GM18909 (cell line): ENCODE measurements at regions not wholly inside any gene's neighbourhood (a gene's known extent, or its start where the extent isn't known, plus 50 kb on each side); places are given as distances from the start of the nearest gene placed in this dataset.

ENCODE experiments used
- ATAC-seq: cut with Tn5 transposase; IDR thresholded peaks from one replicate; pipeline ENCODE4 v1.9.1; 2021; ENCODE audit warnings: mild to moderate bottlenecking; ENCODE audit not compliant: unreplicated experiment, poor library complexity

DNA sequence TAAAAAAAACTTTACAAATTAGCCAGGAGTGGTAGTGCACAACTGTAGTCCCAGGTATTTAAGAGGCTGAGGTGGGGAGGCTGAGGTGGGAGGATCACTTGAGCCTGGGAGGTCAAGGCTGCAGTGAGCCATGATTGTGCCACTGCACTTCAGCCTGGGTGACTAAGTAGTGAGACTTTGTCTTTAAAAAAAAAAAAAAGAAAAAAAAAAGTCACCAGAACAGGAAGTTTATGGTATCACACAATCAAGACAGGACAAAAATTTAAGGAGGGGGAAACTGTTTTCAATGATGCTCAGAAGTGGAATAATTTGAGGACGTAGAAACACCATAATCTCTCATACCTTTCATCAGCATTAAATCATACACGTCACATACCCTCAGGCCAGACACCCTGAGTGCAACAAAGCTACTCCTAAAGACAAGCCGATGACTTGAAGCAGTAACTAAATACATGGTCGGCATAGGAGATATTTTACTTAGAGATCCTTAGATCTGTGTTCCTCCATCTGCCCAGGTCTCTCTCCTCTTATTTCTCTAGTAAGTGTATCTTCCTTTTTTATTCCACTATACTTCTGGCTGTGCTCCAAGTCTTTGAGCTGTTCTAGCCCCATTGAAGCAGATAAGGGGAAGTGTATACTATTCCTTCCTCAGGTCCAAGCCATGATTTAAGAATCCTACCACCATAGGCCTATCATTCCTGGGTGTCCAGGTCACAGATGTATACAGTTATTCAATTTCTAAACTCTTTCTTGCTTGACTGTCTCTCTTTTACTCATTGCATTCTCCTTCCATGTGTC lies 91.3 kb upstream of the APC start:
- ATAC-seq: no peak

DNA sequence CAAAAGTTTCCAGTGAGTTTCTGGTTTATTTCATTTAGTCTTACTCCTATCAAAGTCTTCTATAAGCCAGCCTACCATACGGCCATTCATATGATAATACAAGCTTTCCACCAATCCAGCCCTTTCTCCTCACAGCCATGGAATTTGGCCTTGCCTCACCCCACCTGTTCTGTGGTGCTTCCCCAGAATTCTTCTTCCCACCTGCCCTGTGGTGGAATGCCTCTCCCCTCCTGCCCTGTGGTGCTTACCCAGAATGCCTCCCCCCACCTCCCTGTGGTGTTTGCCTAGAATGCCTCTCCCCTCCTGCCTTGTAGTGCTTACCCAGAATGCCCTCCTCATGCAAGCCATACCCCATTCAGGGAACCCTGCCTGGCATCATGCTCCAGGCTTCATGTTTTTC lies 90.3 kb upstream of the APC start:
- no peak for ATAC-seq

DNA sequence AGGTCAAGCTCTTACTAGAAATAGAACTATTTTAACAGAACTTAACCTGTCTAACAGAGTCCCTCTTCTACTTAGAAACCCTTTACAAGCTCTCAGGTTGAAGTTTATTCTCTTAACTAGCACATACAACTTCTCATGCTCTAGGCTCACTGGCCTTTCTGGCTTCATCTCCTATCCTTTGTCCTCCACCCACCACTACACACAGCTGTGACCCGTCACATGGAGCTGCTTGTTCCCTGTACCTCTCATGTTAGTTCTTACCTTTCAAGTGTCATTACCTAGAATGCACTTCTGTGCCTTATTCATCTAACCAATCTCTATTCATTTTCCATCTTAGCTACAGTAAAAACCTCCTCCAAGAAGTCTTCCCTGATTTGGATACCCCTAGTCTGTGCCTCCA lies 89.4 kb upstream of the APC start:
- no peak for ATAC-seq

DNA sequence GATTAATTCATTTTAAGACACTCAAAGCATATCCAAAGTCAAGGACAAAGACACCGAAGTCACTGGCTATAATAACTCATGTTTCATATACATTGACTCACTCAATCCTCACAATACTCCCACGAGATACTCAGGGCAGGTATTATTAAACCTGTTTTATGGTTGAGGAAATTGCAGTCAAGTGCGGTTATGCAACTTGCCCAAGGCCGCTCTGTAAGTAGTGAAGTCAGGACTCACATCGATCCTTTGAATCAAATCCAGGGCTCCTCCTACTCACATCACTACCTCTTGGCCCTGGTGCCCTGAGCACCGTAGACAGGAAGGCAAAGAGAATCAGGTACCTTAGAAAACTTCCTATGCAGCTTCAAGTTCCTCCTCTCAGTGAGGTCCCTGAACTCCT lies 87.8 kb upstream of the APC start:
- no peak for ATAC-seq

DNA sequence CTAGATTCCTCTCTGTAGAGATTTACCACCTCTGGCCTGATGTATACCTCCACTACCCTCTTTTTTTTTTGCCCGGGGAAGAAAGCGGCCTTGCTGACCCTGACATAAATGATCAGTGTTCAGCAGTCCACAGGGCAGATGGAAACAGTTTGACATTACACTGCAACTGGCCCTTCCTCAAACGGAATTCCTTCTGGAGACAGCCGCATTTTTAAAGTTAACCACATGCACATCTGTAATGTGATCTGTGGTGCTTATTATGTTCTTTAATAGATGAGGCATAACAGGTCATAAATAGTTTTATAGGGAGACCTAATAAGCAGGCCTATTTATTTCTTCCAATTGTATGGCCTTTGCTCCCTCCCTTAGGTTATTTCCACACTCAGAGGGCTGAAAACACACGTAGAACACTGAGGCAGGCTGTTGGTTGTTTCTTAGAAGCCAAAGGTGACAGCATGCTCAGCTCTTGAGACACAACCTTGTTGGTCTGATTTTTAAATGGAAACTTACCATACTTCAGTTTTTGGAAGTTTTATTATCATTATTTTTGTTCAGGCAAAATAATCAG lies 84.0 kb upstream of the APC start:
- ATAC-seq: no peak

DNA sequence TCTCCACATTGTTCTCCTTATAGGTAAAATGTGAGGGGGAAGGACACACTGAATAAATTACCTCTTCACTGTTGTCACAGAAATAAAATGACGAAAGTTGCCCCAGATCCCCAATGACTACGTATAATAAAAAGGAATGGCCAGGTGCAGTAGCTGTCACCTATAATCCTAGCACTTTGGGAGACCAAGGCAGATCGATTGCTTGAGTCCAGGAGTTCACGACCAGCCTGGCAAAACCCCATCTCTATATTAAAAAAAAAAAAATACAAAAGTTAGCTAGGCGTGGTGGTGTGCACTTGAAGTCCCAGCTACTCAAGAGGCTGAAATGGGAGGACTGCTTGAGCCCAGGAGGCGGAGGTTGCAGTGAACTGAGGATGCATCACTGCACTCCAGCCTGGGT lies 82.2 kb upstream of the APC start:
- no peak for ATAC-seq

DNA sequence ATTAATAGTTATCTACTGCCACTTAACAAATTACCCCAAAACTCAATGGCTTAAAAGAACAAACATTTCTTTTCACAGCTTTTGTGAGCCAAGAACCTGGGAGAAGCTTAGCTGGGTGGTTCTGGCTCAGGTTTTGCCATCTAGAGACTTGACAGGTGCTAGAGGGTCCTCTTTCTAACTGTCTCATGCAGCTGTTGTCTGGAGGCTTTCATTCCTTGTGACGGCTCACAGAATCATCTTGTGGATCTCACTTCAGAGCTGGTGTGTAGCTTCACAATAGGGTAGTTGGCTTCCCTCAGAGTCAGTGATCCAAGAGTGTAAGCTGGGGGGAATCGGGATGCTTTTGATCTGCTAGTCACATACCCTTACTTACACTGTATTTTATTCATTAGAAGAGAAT lies 81.2 kb upstream of the APC start:
- no peak for ATAC-seq

DNA sequence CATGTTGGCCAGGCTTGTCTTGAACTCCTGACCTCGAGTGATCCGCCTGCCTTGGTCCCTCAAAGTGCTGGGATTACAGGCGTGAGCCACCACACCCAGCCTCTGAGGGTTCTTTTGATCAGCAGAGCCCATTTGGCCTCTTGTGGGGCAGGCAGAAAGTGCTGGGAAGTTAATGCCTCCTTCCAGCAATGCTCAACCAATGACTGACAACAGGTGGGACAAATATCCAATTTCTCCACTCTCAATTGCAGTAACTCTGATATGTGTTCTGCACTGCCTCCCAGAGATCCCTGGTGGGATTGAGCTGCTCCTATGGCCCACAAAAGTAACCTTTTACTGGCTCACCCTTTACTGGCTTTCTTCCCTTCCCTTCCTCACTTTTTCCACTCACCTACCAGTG lies 79.9 kb upstream of the APC start:
- ATAC-seq: no peak

DNA sequence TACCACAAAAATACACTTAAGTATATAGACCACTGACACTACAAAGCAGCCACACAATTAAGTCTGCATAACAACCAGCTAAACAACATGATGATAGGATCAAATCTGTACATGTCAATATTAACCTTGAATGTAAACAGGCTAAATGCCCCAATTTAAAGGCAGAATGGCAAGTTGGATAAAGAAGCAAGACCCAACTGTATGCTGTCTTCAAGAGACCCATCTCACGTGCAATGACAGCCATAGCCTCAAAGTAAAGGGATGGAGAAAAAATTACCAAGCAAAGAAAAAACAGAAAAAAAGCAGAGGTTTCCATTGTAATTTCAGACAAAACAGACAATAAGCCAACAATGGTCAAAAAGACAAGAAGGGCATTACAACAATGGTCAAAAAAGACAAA lies 77.3 kb upstream of the APC start:
- ATAC-seq: no peak

DNA sequence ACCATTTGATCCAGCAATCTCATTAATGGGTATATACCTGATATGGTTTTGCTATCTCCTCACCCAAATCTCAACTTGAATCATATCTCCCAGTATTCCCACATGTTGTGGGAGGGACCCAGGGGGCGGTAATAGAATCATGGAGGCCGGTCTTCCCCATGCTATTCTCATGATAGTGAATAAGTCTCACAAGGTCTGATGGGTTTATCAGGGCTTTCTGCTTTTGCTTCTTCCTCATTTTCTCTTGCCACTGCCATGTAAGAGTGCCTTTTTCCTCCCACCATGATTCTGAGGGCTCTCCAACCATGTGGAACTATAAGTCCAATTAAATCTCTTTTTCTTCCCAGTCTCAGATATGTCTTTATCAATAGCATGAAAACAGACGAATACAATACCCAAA lies 74.5 kb upstream of the APC start:
- ATAC-seq: no peak

DNA sequence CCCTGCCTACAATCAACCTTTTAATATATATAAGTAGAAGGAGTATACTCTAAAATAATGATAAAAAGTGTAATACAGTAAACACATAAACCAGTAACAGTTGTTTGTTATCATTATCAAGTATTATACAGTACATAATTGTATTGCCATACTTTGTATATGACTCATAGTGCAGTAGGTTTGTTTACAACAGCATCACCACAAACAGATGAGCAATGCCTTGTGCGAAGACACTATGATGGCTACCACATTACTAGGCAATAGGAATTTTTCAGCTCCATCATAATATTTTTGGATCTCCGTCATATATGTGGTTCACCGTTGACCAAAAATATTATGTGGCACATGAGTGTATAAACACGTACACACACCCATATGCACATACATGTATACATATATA lies 69.7 kb upstream of the APC start:
- no peak for ATAC-seq

DNA sequence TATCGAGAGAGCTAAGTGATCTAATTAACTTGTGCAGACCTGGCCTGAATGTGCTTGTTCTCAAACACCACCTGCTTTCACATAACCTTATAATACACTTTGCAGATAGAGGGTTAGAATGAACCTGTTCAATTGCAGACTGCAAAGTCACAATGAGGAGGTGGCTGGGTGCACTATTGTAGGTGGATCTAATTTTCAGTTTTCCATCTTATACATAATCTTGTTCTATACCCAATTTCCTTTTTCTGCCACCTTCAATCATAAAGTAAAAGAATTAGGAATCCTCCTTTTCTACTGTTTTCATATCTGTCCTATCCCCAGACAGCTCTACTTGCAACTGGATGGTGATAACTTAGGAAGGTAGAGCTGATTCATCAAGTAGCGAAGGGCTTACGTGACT lies 68.8 kb upstream of the APC start:
- ATAC-seq: no peak

DNA sequence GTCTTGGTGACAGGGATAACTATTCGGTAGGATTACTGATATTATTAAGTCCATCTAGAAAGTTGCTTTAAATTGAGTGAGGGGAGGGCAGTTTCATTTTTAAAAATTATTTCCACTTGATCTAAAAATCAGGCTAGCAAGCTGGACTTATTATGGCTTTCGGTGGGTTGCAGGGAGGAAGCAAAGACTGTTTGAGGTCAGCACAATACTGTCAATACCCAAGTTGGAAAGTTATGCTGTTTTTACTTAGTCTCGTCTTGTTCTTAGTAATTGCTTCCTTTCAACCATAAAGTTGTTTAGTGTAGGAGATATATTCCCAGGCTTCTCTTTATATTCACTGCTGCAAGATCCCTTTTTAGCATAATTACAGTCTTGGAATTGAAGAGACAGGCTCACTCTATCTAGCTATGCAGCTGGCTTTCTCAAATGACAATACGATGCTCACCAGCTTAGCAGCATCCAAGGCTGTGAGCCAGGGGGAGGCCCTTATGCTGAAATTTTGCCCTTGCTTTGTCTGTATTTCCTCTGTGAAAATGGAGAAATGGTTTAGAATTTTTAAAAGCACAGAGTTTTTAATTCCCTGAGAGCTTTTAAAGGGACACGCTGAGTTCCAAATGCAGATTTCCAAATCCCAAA lies 68.2 kb upstream of the APC start:
- ATAC-seq: no peak

DNA sequence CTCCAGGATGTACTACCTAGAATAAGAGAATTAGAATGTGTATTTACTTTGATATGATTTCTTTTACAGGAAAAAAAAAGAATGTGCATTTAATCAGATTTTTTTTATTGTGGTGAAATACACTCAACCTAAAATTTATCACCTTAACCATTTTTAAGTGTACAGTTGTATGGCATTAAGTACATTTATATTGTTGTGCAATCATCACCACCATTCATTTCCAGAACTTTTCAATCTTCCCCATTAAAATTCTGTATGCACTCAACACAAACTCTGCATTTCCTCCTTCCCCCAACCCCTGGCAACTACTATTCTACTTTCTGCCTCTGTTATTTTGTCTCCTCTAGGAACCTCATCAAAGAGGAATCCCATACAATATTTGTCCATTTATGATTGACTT lies 66.0 kb upstream of the APC start:
- ATAC-seq: no peak

DNA sequence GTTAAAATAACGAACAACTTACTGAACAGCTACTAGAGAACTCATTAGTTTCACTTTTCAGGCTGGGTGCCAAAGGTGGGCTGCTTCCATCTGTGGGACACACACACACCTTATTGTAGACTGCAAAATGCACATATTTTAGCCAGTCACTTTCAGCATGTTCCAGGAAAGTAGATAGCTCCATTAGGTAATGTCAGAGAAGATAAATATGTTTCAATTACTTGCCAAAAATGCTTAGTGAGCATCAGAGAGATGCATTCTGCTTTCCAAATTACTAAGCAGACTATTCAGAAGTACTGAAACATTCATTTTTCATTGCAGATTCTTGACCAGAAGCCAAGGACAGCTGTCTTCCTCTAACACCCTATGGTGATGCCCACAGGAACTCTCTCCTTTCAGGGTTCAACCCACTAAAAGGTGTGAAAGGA lies 56.2 kb upstream of the APC start:
- ATAC-seq: peak; percentile 73

DNA sequence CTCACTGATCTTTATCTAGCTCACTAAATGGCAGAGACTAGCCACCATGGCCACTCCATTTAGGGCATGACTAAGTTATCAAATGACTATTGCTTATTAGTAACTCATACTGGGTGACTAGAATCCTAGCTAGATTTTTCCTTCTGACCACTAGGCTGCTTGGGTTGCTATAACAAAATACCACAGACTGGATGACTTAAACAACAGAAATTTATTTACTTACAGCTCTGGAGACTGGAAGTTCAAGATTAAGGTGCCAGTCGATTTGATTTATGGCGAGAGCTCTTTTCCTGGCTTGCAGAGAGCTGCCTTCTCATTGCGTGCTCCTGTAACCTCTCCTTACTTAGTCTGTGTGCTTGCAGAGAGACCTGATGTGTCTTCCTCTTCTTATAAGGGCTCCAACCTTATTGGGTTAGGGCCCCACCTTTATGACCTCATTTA lies 55.0 kb upstream of the APC start:
- no peak for ATAC-seq

DNA sequence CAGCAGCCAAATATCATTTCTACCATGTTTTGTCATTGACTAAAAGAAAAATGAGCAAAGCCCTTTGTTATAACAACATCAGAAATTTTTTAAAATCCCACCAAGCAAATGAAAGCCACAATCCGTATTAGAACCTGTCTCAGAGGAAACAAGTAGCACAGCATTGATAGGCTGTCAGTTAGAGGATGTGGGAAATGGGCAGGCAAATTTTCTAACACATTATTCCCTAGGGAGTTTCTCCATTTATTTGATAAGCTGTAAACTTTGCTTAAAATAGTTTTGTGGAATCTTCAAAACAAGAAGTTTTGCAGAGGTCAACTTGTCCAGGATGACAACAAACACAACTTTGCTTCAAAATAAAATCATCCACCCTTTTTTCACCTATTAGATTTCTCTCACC lies 53.6 kb upstream of the APC start:
- peak; percentile 49 for ATAC-seq

DNA sequence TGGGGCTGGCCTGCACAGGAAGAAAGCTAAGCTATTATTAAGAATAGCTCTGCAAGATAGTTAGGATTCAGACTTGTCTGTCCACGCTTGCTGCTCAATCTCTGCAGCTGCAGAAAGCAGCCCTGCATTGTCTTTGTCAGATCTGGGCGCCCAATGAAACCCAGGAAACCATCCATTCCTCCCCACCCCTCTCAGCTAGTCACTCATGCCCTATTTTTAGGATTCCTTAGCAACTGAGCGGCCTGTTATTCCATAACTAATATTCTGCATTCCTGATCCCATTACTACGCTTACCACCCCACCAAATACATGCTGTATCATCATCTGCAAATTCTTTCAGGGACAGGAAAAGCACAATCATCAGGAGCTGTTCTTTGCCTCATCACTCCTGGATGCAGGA lies 52.9 kb upstream of the APC start:
- ATAC-seq: peak; percentile 21

DNA sequence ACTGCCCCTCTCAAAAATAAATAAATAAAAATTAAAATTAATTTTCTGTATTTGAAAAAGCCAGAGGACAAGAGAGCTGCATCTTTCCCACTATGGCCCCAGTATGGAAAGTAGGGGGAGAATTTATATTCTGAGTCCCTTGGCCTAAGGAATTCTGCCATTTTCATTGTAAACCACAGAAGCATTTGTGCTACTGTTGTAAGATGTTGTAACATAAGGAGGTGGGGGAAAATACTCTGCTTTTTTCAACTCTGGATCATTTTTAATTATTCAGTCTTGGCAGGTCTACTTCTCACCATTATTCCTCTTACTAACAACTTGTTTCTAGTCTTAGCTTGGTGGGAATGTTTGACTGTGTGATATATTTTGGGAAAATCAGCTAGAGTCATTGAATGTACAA lies 52.3 kb upstream of the APC start:
- ATAC-seq: no peak

DNA sequence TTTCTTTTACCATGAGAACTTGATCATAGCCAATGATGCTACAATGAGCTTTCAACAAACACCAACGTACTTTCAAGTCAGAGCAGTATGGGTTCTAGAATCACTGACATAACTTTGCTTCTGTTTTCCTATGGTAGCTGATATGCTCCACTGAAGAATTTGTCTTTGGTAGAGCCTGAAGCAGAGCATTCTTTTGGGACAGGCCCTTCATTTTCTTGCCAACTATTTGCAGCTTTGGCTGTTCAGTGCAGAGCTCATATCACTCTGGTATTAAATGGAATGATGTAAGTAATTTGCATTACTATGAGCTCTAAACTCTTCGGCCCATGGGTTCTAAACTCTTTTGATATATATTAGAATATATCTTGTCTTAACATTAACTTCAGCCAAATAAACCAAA lies 51.8 kb upstream of the APC start:
- no peak for ATAC-seq

DNA sequence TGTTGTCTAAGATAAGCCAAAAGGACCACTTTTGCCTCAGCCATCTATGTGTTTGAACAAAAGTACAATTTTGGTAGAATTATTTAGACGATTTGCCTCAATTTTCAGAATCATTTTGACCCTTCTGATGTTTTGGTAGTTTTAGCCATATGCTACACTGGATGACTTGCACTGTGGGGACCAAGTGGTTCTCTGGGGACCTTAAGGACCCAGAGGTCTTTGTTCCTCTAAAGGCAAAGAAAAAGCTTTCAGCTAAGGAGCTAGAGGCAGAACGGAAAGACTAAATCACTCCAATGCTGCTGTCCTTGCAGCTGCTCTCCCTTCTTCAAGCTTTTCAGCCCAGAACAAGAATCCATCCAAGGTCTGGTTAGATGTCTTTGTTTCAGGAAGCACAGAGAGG lies 51.0 kb upstream of the APC start:
- no peak for ATAC-seq

DNA sequence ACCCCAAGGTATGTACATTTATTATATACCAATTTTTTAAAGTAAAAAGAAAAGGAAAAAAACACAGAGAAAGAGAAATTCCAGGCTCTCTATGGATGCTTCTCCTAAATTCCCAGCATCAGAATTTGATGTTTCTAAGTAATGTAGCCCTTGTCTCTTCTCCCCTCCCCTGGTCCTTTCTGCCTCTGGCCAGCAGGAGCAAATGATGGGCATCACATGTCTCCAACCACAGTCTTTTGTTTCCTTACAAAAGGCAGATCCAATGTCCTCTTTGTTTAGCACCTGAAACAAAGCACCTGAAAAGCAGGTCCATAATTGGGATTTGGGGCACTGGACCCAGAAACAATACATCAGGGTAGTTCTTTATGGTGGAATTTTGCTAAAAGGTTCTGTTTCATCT lies 50.4 kb upstream of the APC start:
- ATAC-seq: no peak
